Kidney (tissue), 13 donors: ENCODE measurements at regions not wholly inside any gene's neighbourhood (a gene's known extent, or its start where the extent isn't known, plus 50 kb on each side); places are given as distances from the start of the nearest gene placed in this dataset.

Experiments
- DNase-seq, 5 donors: peaks; one replicate each; pipeline ENCODE4 v3.0.0-alpha.2; 2013 to 2020
- FAIRE-seq: peaks from 2 replicates; lab custom pipeline; 2012; peaks lifted over from hg19 to GRCh38; lab: Jason Lieb, UNC
- H3K27ac ChIP-seq, 2 donors: one replicate each; pipeline ENCODE4 v1.7.0; 2013; ENCODE audit warnings: low read depth in 2 of 2, low read length in 2 of 2, inconsistent platforms in 1 of 2
- H3K27me3 ChIP-seq: one replicate; pipeline ENCODE4 v1.7.1; 2013; ENCODE audit warnings: low read length, inconsistent platforms; ENCODE audit not compliant: control insufficient read depth, insufficient read depth
- H3K36me3 ChIP-seq, 3 donors: one replicate each; pipeline versions ENCODE4 v1.7.0 to v1.7.1; 2013; ENCODE audit warnings: low read length in 3 of 3, control low read depth in 1 of 3, inconsistent platforms in 1 of 3; ENCODE audit not compliant: insufficient read depth in 3 of 3, control insufficient read depth in 2 of 3
- H3K4me1 ChIP-seq, 3 donors: one replicate each; pipeline versions ENCODE4 v1.7.0 to v1.7.1; 2013; ENCODE audit warnings: low read length in 3 of 3, inconsistent platforms in 1 of 3, low read depth in 1 of 3; ENCODE audit not compliant: control insufficient read depth in 2 of 3, insufficient read depth in 2 of 3
- H3K4me3 ChIP-seq, 3 donors: one replicate each; pipeline versions ENCODE4 v1.7.0 to v1.8.1; 2013; ENCODE audit warnings: low read length in 3 of 3, control low read depth in 1 of 3, inconsistent platforms in 1 of 3
- H3K9ac ChIP-seq, 3 donors: one replicate each; pipeline versions ENCODE4 v1.7.0 to v1.7.1; 2013; ENCODE audit warnings: low read length in 3 of 3, control low read depth in 1 of 3, inconsistent platforms in 1 of 3
- H3K9me3 ChIP-seq, 3 donors: one replicate each; pipeline versions ENCODE4 v1.7.0 to v1.7.1; 2013; ENCODE audit warnings: low read length in 3 of 3, control low read depth in 1 of 3, inconsistent platforms in 1 of 3; ENCODE audit not compliant: control insufficient read depth in 2 of 3, insufficient read depth in 1 of 3
- intact Hi-C: fragments of 100-400 bp; cut with DNase I; formaldehyde crosslinking; loops from one replicate; pipeline ENCODE4 v1.11.1; 2022
- TF ChIP-seq, protein P1 (sequence below): IDR thresholded peaks from 3 replicates; pipeline ENCODE4 v1.5.1; 2012; ENCODE audit warnings: mild to moderate bottlenecking, moderate library complexity, borderline replicate concordance; ENCODE audit not compliant: insufficient read depth; ENCODE audit errors: extremely low read depth
- donor health status: control.
- donor health status: control.
- donor health status: control.
- donor health status: control.
- donor health status: control.
- donor health status: DM: yes; HTN: yes; CAD: no.
- donor health status: Normal renal cell carcinoma (clear cell type).

DNA sequence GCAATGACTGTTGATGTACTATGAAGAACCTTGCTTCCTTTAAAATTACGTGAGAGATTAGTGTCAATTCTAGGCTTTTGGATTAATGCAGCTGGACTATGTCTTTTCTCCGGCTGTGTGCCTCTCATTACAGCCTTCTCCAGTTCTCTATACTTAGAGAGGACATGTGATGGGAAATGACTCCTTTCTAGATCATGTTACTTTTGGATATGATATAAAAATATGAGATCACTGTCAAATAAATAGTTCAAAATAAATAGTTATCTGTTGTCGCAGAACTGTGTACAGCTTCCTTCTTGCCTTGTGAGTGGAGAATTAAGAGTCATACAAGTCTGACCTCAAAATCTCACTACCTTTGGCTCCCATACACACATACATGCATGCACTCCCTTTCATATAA, 592.4 kb downstream of the DIPK2A start:
- DNase-seq (no peak), FAIRE-seq (no peak)
- H3K9me3 ChIP-seq: no peaks in the 10 kb centered on the region
- H3K27me3 ChIP-seq: no peaks in the 10 kb centered on the region
- H3K9ac ChIP-seq: no peak overlapping the region
- no peaks in the 10 kb centered on the region for H3K36me3 ChIP-seq
- H3K4me1 ChIP-seq: no peaks in the 10 kb centered on the region
- H3K27ac ChIP-seq: no peak overlapping the region
- no peak overlapping the region for H3K4me3 ChIP-seq
- intact Hi-C loops: no loop called here
- TF ChIP-seq, protein P1, sequence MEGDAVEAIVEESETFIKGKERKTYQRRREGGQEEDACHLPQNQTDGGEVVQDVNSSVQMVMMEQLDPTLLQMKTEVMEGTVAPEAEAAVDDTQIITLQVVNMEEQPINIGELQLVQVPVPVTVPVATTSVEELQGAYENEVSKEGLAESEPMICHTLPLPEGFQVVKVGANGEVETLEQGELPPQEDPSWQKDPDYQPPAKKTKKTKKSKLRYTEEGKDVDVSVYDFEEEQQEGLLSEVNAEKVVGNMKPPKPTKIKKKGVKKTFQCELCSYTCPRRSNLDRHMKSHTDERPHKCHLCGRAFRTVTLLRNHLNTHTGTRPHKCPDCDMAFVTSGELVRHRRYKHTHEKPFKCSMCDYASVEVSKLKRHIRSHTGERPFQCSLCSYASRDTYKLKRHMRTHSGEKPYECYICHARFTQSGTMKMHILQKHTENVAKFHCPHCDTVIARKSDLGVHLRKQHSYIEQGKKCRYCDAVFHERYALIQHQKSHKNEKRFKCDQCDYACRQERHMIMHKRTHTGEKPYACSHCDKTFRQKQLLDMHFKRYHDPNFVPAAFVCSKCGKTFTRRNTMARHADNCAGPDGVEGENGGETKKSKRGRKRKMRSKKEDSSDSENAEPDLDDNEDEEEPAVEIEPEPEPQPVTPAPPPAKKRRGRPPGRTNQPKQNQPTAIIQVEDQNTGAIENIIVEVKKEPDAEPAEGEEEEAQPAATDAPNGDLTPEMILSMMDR: no peak

DNA sequence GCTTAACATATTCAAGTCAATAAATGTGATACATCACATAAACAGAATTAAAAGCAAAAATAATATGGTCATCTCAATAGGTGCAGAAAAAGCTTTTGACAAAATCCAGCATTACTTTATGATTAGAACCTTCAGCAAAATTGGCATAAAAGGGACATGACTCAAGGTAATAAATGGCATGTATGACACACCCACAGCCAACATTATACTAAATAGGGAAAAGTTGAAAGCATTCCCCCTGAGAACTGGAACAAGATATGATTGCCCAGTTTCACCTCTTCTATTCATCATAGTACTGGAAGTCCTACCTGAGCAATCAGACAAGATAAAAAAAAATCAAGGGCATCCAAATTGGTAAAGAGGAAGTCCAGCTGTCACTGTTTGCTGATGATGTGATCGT, 594.7 kb downstream of the DIPK2A start:
- Histone ChIP-seq H3K4me3 (no peak overlapping the region), H3K9ac (no peak overlapping the region), H3K36me3 (no peaks in the 10 kb centered on the region), H3K27ac (no peak overlapping the region), H3K4me1 (no peaks in the 10 kb centered on the region), H3K27me3 (no peaks in the 10 kb centered on the region), H3K9me3 (no peaks in the 10 kb centered on the region)
- FAIRE-seq: no peak
- intact Hi-C loops: no loop called here
- TF ChIP-seq, protein P1: no peak
- DNase-seq: no peak

DNA sequence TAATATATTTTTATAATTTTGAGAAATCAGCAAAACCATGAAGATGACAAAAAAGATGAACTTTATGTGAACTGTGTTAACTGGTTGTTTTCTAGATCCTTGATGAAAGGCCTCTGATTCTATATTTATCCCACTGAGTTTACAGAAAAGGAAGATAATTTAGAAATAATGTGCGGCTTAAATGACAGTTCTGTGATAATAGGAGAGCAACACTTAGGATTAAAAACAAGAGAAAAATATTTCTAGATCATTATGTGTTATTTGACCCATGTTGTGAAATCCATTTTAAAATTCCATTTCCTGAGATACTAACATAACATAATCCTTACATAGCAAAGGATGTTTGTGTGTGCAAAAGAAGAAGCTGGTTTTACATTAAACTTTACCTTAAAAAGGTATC, 598.0 kb downstream of the DIPK2A start:
- Histone ChIP-seq H3K4me3 (no peak overlapping the region), H3K9me3 (no peaks in the 10 kb centered on the region), H3K36me3 (no peaks in the 10 kb centered on the region), H3K27me3 (no peaks in the 10 kb centered on the region), H3K9ac (no peak overlapping the region), H3K27ac (no peak overlapping the region), H3K4me1 (no peaks in the 10 kb centered on the region)
- FAIRE-seq: no peak
- DNase-seq: no peak
- TF ChIP-seq, protein P1: no peak
- intact Hi-C loops: no loop called here

DNA sequence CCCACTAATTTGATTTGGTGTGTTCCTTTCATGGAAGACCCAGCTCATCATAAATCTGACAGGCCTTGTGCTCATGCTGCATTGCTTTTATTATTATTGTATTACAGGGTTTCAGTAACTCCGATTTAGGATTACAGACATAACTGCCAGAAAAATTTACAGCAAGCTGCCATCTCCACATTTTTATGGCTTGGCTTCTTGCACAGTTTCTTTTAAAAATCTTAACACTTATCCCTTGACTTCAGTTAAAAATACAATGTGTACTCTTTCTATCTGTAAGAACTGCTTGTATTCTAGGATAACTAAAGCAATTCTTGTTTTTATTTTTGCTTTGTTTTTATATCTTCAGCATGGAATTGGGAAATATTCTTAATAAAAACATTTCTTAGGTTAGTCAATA, 612.2 kb downstream of the DIPK2A start:
- FAIRE-seq (no peak), DNase-seq (no peak)
- TF ChIP-seq, protein P1: no peak
- no peaks in the 10 kb centered on the region for H3K36me3 ChIP-seq
- intact Hi-C loops: no loop called here
- H3K9ac ChIP-seq: no peak overlapping the region
- H3K4me3 ChIP-seq: no peak overlapping the region
- no peak overlapping the region for H3K27ac ChIP-seq
- H3K27me3 ChIP-seq: no peaks in the 10 kb centered on the region
- H3K4me1 ChIP-seq: no peaks in the 10 kb centered on the region
- no peaks in the 10 kb centered on the region for H3K9me3 ChIP-seq
